ENCODE measurements at regions not wholly inside any gene's neighbourhood (a gene's known extent, or its start where the extent isn't known, plus 50 kb on each side); places are given as distances from the start of the nearest gene placed in this dataset.

DNA sequence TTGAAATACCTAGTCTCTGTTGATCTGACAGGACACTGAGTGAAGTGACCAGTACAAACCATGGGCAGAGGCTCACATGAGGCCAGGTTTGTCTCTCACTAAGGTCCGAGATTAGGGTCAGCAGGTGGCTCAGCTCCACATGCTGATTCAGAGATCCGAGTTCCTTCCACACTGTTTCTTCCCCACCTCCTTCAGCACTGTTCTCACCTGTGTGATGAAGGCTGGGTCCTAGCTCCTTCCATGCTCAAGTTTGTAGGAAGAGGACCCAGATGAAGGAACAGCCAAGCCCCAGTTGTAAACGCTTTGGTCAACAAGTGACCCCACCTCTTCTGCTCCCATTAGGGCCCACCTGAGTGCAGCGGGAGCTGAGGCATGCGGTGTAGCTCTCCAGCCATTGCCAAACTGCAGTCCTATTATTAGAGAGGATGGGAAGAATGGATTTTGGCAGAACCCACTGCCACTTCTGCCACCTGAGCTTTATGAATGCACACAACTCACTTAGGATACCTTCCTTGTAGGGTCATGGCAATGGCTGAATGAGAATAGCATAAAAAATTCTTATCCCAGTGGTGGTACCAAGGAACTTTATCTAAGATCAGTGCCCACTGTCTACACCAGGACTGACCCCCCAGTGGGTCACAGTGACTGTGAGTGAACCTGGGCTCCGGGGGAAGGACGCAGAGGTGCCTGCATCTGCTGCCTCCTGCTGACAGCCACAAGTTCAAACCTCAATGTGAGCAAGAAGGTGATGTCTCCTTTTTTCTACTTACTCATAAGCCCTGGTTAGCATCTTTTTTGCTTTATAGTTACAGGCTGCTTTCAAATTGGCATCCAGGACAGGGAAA lies 324.8 kb upstream of the HS6ST1 start:
- TF ChIP-seq, protein P1, sequence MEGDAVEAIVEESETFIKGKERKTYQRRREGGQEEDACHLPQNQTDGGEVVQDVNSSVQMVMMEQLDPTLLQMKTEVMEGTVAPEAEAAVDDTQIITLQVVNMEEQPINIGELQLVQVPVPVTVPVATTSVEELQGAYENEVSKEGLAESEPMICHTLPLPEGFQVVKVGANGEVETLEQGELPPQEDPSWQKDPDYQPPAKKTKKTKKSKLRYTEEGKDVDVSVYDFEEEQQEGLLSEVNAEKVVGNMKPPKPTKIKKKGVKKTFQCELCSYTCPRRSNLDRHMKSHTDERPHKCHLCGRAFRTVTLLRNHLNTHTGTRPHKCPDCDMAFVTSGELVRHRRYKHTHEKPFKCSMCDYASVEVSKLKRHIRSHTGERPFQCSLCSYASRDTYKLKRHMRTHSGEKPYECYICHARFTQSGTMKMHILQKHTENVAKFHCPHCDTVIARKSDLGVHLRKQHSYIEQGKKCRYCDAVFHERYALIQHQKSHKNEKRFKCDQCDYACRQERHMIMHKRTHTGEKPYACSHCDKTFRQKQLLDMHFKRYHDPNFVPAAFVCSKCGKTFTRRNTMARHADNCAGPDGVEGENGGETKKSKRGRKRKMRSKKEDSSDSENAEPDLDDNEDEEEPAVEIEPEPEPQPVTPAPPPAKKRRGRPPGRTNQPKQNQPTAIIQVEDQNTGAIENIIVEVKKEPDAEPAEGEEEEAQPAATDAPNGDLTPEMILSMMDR (IDR thresholded peaks at IDR 0.05) = no peak
- TF ChIP-seq POLR2A (IDR thresholded peaks at IDR 0.05) (no peak), EP300 (IDR thresholded peaks at IDR 0.05) (no peak)
